ENCODE measurements at regions not wholly inside any gene's neighbourhood (a gene's known extent, or its start where the extent isn't known, plus 50 kb on each side); places are given as distances from the start of the nearest gene placed in this dataset.

GRCh38 chr18:59990121-59990823 lies 90.5 kb downstream of the PMAIP1 start:
- no peak for TF ChIP-seq CTCF (conservative IDR thresholded peaks at IDR 0.05 in 1 of 2, IDR thresholded peaks at IDR 0.05 in 1 of 2; ENCODE audit: extremely low read depth in 1 of 2, insufficient read depth in 1 of 2, low read depth in 1 of 2, low read length in 2 of 2)
- no peak for TF ChIP-seq EZH2 (IDR thresholded peaks at IDR 0.05; ENCODE audit: borderline replicate concordance, low read length)

Data from mammary epithelial cell (primary cell).